SK-N-SH (cell line): ENCODE measurements at regions not wholly inside any gene's neighbourhood (a gene's known extent, or its start where the extent isn't known, plus 50 kb on each side); places are given as distances from the start of the nearest gene placed in this dataset.

Source experiments
- CTCF ChIA-PET: fragments of 300-600, 350-600 bp; formaldehyde crosslinking; extraction: SDS; loops from one replicate; lab custom pipeline; 2021; lab: Yijun Ruan, JAX
- POLR2A ChIA-PET: fragments of 350-600 bp; sonication (Branson Sonifier 250); formaldehyde crosslinking; extraction: SDS; loops from one replicate; lab custom pipeline; 2020; ENCODE audit warnings: antibody characterized with exemption, inconsistent platforms; lab: Yijun Ruan, JAX
- DNase-seq: peaks from one replicate; pipeline ENCODE4 v3.0.0; 2012
- H2AFZ ChIP-seq: fragments of 200-600 bp; sonication (generic); 2 replicates; pipeline ENCODE4 v1.8.1; 2016; ENCODE audit warnings: antibody characterized with exemption, mild to moderate bottlenecking, low read depth
- H3F3A ChIP-seq: fragments of 200-600 bp; sonication (generic); replicated peaks from 2 replicates; pipeline ENCODE3; 2016; ENCODE audit warnings: antibody characterized with exemption, mild to moderate bottlenecking; ENCODE audit not compliant: insufficient read depth
- H3K27ac ChIP-seq, 2 experiments: fragments of 200-500 bp in 1 of 2; fragments of 200-600 bp in 1 of 2; sonication (Bioruptor generic) in 1 of 2; sonication (generic), shearing (Covaris generic) in 1 of 2; 2 replicates each; pipeline versions ENCODE4 v1.5.1 to v1.6.1; 2014 to 2016; ENCODE audit warnings: low read depth in 2 of 2, inconsistent platforms in 1 of 2, low read length in 1 of 2, mild to moderate bottlenecking in 1 of 2, mixed read lengths in 1 of 2
- H3K27me3 ChIP-seq: fragments of 200-600 bp; sonication (generic), shearing (Covaris generic); 2 replicates; pipeline ENCODE4 v1.6.1; 2016; ENCODE audit warnings: mixed run types; ENCODE audit not compliant: insufficient read depth
- H3K36me3 ChIP-seq, 2 experiments: fragments of 200-500 bp in 1 of 2; fragments of 200-600 bp in 1 of 2; sonication (Bioruptor generic) in 1 of 2; sonication (generic) in 1 of 2; replicated peaks in 1 of 2; 2 replicates each; pipeline versions ENCODE3 to v1.5.1; 2014 to 2016; ENCODE audit warnings: low read length in 1 of 2, mild to moderate bottlenecking in 1 of 2; ENCODE audit not compliant: insufficient read depth in 2 of 2, control insufficient read depth in 1 of 2
- H3K4me1 ChIP-seq, 2 experiments: fragments of 200-500 bp in 1 of 2; fragments of 200-600 bp in 1 of 2; sonication (Bioruptor generic) in 1 of 2; sonication (generic), shearing (Covaris generic) in 1 of 2; 2 replicates each; pipeline versions ENCODE4 v1.5.1 to v1.6.1; 2014 to 2016; ENCODE audit warnings: low read depth in 1 of 2, low read length in 1 of 2, mixed run types in 1 of 2; ENCODE audit not compliant: insufficient read depth in 2 of 2, control insufficient read depth in 1 of 2
- H3K4me2 ChIP-seq: fragments of 200-600 bp; sonication (generic), shearing (Covaris generic); 2 replicates; pipeline ENCODE4 v1.6.1; 2017; ENCODE audit warnings: mixed run types
- H3K4me3 ChIP-seq, 2 experiments: fragments of 200-500 bp in 1 of 2; fragments of 200-600 bp in 1 of 2; sonication (Bioruptor generic) in 1 of 2; sonication (generic), shearing (Covaris generic) in 1 of 2; 2 replicates each; pipeline versions ENCODE4 v1.5.1 to v1.8.1; 2014 to 2016; ENCODE audit warnings: low read depth in 2 of 2, inconsistent platforms in 1 of 2, low read length in 1 of 2, mild to moderate bottlenecking in 1 of 2, mixed read lengths in 1 of 2, moderate library complexity in 1 of 2
- H3K79me2 ChIP-seq: fragments of 200-600 bp; sonication (generic); 2 replicates; pipeline ENCODE4 v1.8.1; 2017; ENCODE audit warnings: mild to moderate bottlenecking; ENCODE audit not compliant: insufficient read depth
- H3K9ac ChIP-seq: fragments of 200-600 bp; sonication (generic); 2 replicates; pipeline ENCODE4 v1.6.1; 2017; ENCODE audit warnings: mixed run types
- H3K9me2 ChIP-seq: fragments of 200-600 bp; sonication (generic); 2 replicates; pipeline ENCODE4 v1.6.1; 2017; ENCODE audit warnings: mixed run types
- H3K9me3 ChIP-seq: fragments of 200-600 bp; sonication (generic); 2 replicates; pipeline ENCODE4 v1.6.1; 2017; ENCODE audit warnings: mixed run types, mild to moderate bottlenecking, moderate library complexity
- H4K20me1 ChIP-seq: fragments of 200-600 bp; sonication (generic); 2 replicates; pipeline ENCODE4 v1.6.1; 2017; ENCODE audit warnings: mild to moderate bottlenecking, mixed run types; ENCODE audit not compliant: insufficient read depth
- CTCF ChIP-seq: fragments of 200-600 bp; sonication (generic); IDR thresholded peaks from 2 replicates; pipeline ENCODE4 v1.6.1; 2017; ENCODE audit warnings: antibody characterized with exemption, mild to moderate bottlenecking, moderate library complexity
- EZH2phosphoT487 ChIP-seq: fragments of 200-600 bp; sonication (generic); IDR thresholded peaks from 2 replicates; pipeline ENCODE4 v1.6.1; 2017; ENCODE audit warnings: low read depth, mixed run types, mild to moderate bottlenecking, antibody characterized with exemption, moderate library complexity, borderline replicate concordance
- GABPA ChIP-seq: IDR thresholded peaks from 2 replicates; pipeline ENCODE4 v1.4.0; 2012; ENCODE audit warnings: low read depth, mild to moderate bottlenecking
- JUND ChIP-seq: IDR thresholded peaks from 2 replicates; pipeline ENCODE4 v1.4.0; 2012
- MXI1 ChIP-seq: IDR thresholded peaks from 2 replicates; pipeline ENCODE4 v1.6.1; 2012; ENCODE audit warnings: mild to moderate bottlenecking, low read depth, low read length, improper control_type of control experiment
- PBX3 ChIP-seq: IDR thresholded peaks from 2 replicates; pipeline ENCODE4; 2012
- POLR2AphosphoS5 ChIP-seq: IDR thresholded peaks from 2 replicates; pipeline ENCODE4 v1.6.1; 2012; ENCODE audit warnings: low read depth, low read length
- REST ChIP-seq: IDR thresholded peaks from 2 replicates; pipeline ENCODE4 v1.6.1; 2012; ENCODE audit warnings: mild to moderate bottlenecking, low read depth, low read length, moderate library complexity
- RFX5 ChIP-seq: IDR thresholded peaks from 2 replicates; pipeline ENCODE4 v1.6.1; 2012; ENCODE audit warnings: mild to moderate bottlenecking, improper control_type of control experiment, low read length
- RXRA ChIP-seq: IDR thresholded peaks from 2 replicates; pipeline ENCODE4 v1.4.0; 2012; ENCODE audit warnings: low read depth, mild to moderate bottlenecking, borderline replicate concordance
- SIN3A ChIP-seq: IDR thresholded peaks from 2 replicates; pipeline ENCODE4 v1.6.1; 2012; ENCODE audit warnings: low read depth, mild to moderate bottlenecking, low read length, moderate library complexity, borderline replicate concordance
- TAF1 ChIP-seq: IDR thresholded peaks from 2 replicates; pipeline ENCODE4 v1.6.1; 2012; ENCODE audit warnings: low read depth, mild to moderate bottlenecking, low read length, moderate library complexity, borderline replicate concordance
- TCF12 ChIP-seq: IDR thresholded peaks from 2 replicates; pipeline ENCODE4 v1.4.0; 2012
- TEAD4 ChIP-seq: IDR thresholded peaks from 2 replicates; pipeline ENCODE4 v1.4.0; 2012; ENCODE audit warnings: mild to moderate bottlenecking, borderline replicate concordance; ENCODE audit not compliant: insufficient read depth
- USF1 ChIP-seq: IDR thresholded peaks from 2 replicates; pipeline ENCODE4 v1.4.0; 2012; ENCODE audit warnings: low read depth, borderline replicate concordance
- USF2 ChIP-seq: fragments of 150-350 bp; IDR thresholded peaks from 2 replicates; pipeline ENCODE4 v1.6.1; 2017; ENCODE audit warnings: antibody characterized with exemption, low read length, low read depth, borderline replicate concordance
- WGBS: methylation state at CpG from one replicate; pipeline ENCODE4 v1.1.6; 2017; ENCODE audit warnings: low lambda C conversion rate; 5-methylcytosine and 5-hydroxymethylcytosine counted together

- Histone ChIP-seq H3K27me3 (no peaks in the 10 kb centered on the region), H3K9ac (no peak overlapping the region), H3K9me2 (no peaks in the 10 kb centered on the region), H3K4me1 (peaks cover 0 to 18% of the 10 kb centered on the region in 2 experiments; a peak in 1 of 4 replicates)
- CTCF ChIA-PET, result interaction anchor here (1.2 to 11.7 kb wide), 2 partner anchors 14 to 82 kb away, joined by 4 to 141 read pairs; no protein-coding TSS in a partner anchor
- TF ChIP-seq POLR2AphosphoS5, result no peak
- TF ChIP-seq RXRA, result no peak
- TF ChIP-seq USF2, result no peak
- TF ChIP-seq EZH2phosphoT487, result no peak
- TF ChIP-seq TCF12, result no peak
- TF ChIP-seq PBX3, result no peak
- TF ChIP-seq MXI1, result no peak
- TF ChIP-seq GABPA, result no peak
- TF ChIP-seq JUND, result no peak
- TF ChIP-seq, all 33 proteins: peak for 0
- H3K27ac ChIP-seq, result no peak overlapping the region
- POLR2A ChIA-PET, result no interaction called here
- no peaks in the 10 kb centered on the region for H4K20me1 ChIP-seq
- no peak overlapping the region for H2AFZ ChIP-seq
- no peaks in the 10 kb centered on the region for H3K36me3 ChIP-seq
- 75% methylated on average over 3 of the region's 3 CpGs for WGBS
- H3K4me2 ChIP-seq, result no peak overlapping the region
- H3F3A ChIP-seq, result no peaks in the 10 kb centered on the region
- no peaks in the 10 kb centered on the region for H3K79me2 ChIP-seq
- H3K4me3 ChIP-seq, result no peak overlapping the region
- DNase-seq, result no peak
- H3K9me3 ChIP-seq, result no peaks in the 10 kb centered on the region
These were observed 288.9 kb downstream of the PREX1 start for GRCh38 chr20:48538856-48539255.

GRCh38 chr20:48538058-48538825 is 289.6 kb downstream of the PREX1 start:
- POLR2A ChIA-PET, result no interaction called here
- WGBS, result 43% methylated on average over 10 of the region's 10 CpGs
- Histone ChIP-seq H3K79me2 (no peaks in the 10 kb centered on the region), H3K9me3 (no peaks in the 10 kb centered on the region), H3K9me2 (no peaks in the 10 kb centered on the region), H3K27me3 (no peaks in the 10 kb centered on the region), H3K36me3 (no peaks in the 10 kb centered on the region), H4K20me1 (no peaks in the 10 kb centered on the region), H3K4me3 (no peak overlapping the region), H3K9ac (no peak overlapping the region), H2AFZ (no peak overlapping the region), H3K27ac (no peak overlapping the region), H3K4me2 (no peak overlapping the region), H3F3A (no peaks in the 10 kb centered on the region), H3K4me1 (peaks cover 0 to 18% of the 10 kb centered on the region in 2 experiments; a peak in 1 of 4 replicates)
- no peak for DNase-seq
- CTCF ChIA-PET, result interaction anchor here (0.7 to 11.7 kb wide), 4 partner anchors 14 to 752 kb away, joined by 3 to 141 read pairs (median 4); no protein-coding TSS in a partner anchor
- TF ChIP-seq TCF12 (peak; percentile 51), TEAD4 (0 out of 2 replicates have a peak, but pooled peaks have one; percentile 24), TAF1 (no peak), CTCF (no peak), PBX3 (peak; percentile 69), REST (no peak), SIN3A (no peak), USF1 (no peak), EZH2phosphoT487 (no peak), RFX5 (no peak)
